ENCODE measurements at regions not wholly inside any gene's neighbourhood (a gene's known extent, or its start where the extent isn't known, plus 50 kb on each side); places are given as distances from the start of the nearest gene placed in this dataset.
"Not testable (repeated sequence)": the region's sequence is repeated elsewhere in the genome, so short reads cannot be mapped to it uniquely, and the experiment has no call there.

- no peaks in the 10 kb centered on the region for H3K4me1 ChIP-seq (ENCODE audit: insufficient read depth, low read length)
- H3K36me3 ChIP-seq (ENCODE audit: insufficient read depth, low read length), result no peaks in the 10 kb centered on the region
- no peaks in the 10 kb centered on the region for H3K27me3 ChIP-seq (ENCODE audit: insufficient read depth, low read length, poor library complexity, severe bottlenecking)
- peaks cover 0 to 15% (median 10%) of the 10 kb centered on the region in 5 donors for H3K9me3 Mint-ChIP-seq
- no peak overlapping the region for H3K4me3 ChIP-seq (ENCODE audit: low read length)
- ChIA-PET CTCF (no interaction called here), POLR2A (no interaction called here)
- H3K4me1 Mint-ChIP-seq, result no peaks in the 10 kb centered on the region
- DNase-seq, result no peak
- H3K27ac ChIP-seq (ENCODE audit: low read depth, low read length), result no peak overlapping the region
- H3K9me3 ChIP-seq (ENCODE audit: low read length), result no peaks in the 10 kb centered on the region
- no peak overlapping the region for H3K4me3 Mint-ChIP-seq
- H3K36me3 Mint-ChIP-seq, result no peaks in the 10 kb centered on the region
- H3K27me3 Mint-ChIP-seq, result no peaks in the 10 kb centered on the region
- no peak overlapping the region for H3K27ac Mint-ChIP-seq
These were observed 192.3 kb upstream of the BCHE start for GRCh38 chr3:166029507-166029906.

DNA sequence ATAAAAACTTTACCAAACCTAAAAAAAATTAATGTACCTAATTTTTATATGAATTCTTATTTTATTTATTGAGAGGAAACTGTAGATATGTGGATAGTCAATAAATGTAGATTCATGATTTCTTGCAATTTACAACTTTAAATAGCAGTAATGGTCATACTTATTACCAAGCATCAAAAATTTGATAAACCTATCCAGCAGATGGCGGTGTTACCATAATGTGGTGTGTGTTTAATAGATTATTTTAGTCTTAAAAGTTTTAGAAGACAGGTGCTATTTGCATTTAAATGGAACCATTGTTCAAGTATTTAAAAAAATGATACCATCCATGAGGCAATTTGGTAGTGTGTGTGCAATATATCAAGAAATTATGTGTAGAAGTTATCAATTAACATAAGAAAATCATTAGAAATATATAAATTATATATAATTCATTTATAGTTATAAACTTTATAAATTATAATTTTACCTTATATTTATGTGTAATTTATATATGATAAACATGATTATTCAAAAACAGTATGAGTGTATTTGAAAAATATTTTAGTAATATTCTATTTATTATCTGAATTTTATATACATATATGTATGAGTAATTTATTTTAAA, 176.0 kb upstream of the BCHE start:
- H3K9me3 Mint-ChIP-seq, result peaks cover 0 to 16% (median 6%) of the 10 kb centered on the region in 5 donors
- H3K27me3 ChIP-seq (ENCODE audit: insufficient read depth, low read length, poor library complexity, severe bottlenecking), result no peaks in the 10 kb centered on the region
- no peaks in the 10 kb centered on the region for H3K36me3 ChIP-seq (ENCODE audit: insufficient read depth, low read length)
- no peaks in the 10 kb centered on the region for H3K4me1 Mint-ChIP-seq
- H3K4me1 ChIP-seq (ENCODE audit: insufficient read depth, low read length), result no peaks in the 10 kb centered on the region
- no peak overlapping the region for H3K27ac ChIP-seq (ENCODE audit: low read depth, low read length)
- H3K36me3 Mint-ChIP-seq, result no peaks in the 10 kb centered on the region
- ChIA-PET CTCF (no interaction called here), POLR2A (no interaction called here)
- H3K4me3 ChIP-seq (ENCODE audit: low read length), result no peak overlapping the region
- H3K27ac Mint-ChIP-seq, result no peak overlapping the region
- no peaks in the 10 kb centered on the region for H3K27me3 Mint-ChIP-seq
- H3K4me3 Mint-ChIP-seq, result no peak overlapping the region
- DNase-seq, result no peak
- H3K9me3 ChIP-seq (ENCODE audit: low read length), result no peaks in the 10 kb centered on the region

DNA sequence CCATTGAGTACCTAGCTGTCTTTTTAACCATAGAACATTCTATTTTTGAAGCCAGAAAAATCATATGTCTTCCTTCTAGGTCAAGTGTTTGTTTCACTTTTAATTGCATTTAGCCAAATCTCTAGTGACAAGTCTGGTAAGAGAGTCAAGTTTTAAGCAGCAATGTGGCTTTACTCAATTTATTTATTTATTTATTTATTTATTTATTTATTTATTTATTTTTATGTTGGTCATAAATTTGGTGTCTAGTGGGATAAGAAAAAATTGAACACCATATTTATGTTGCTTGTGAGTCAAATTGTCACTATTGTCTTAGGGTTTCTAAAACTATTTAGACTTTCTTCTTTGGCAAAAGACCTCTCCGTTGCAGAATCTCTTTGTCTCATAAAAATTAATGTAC, 174.5 kb upstream of the BCHE start:
- Histone ChIP-seq H3K27me3 (ENCODE audit: insufficient read depth, low read length, poor library complexity, severe bottlenecking) (no peaks in the 10 kb centered on the region), H3K27ac (ENCODE audit: low read depth, low read length) (no peak overlapping the region), H3K4me3 (ENCODE audit: low read length) (no peak overlapping the region), H3K4me1 (ENCODE audit: insufficient read depth, low read length) (no peaks in the 10 kb centered on the region), H3K36me3 (ENCODE audit: insufficient read depth, low read length) (no peaks in the 10 kb centered on the region), H3K9me3 (ENCODE audit: low read length) (no peaks in the 10 kb centered on the region)
- Mint-ChIP-seq H3K4me3 (no peak overlapping the region), H3K9me3 (peaks cover 4 to 13% (median 6%) of the 10 kb centered on the region in 5 donors), H3K27me3 (no peaks in the 10 kb centered on the region), H3K36me3 (no peaks in the 10 kb centered on the region), H3K4me1 (no peaks in the 10 kb centered on the region), H3K27ac (no peak overlapping the region)
- ChIA-PET CTCF (no interaction called here), POLR2A (no interaction called here)
- no peak for DNase-seq

DNA sequence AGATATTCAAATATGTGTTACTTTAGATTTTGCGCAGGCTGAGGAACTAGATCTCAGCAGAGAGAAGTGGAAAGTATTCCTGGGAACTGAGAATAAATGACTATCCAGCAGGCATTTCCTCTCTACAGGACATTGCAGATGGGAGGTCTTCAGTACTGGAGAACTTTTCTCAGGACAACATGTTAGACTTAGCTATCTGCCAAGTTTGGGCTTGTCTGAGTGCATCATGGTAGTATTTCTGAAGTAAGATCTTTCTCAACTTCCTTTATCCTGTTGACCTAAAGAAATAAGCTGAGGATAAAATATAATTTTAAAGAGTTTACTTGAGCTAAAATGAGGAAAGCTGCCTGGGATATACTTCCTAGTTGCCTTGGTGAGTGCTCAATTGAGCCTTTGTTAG, 167.9 kb upstream of the BCHE start:
- peaks cover 2 to 18% (median 11%) of the 10 kb centered on the region in 5 donors for H3K9me3 Mint-ChIP-seq
- Histone ChIP-seq H3K27me3 (ENCODE audit: insufficient read depth, low read length, poor library complexity, severe bottlenecking) (no peaks in the 10 kb centered on the region), H3K36me3 (ENCODE audit: insufficient read depth, low read length) (no peaks in the 10 kb centered on the region), H3K27ac (ENCODE audit: low read depth, low read length) (no peak overlapping the region), H3K9me3 (ENCODE audit: low read length) (no peaks in the 10 kb centered on the region), H3K4me1 (ENCODE audit: insufficient read depth, low read length) (no peaks in the 10 kb centered on the region), H3K4me3 (ENCODE audit: low read length) (no peak overlapping the region)
- no peak overlapping the region for H3K27ac Mint-ChIP-seq
- no peaks in the 10 kb centered on the region for H3K36me3 Mint-ChIP-seq
- no peaks in the 10 kb centered on the region for H3K27me3 Mint-ChIP-seq
- H3K4me3 Mint-ChIP-seq, result no peak overlapping the region
- DNase-seq, result no peak
- ChIA-PET CTCF (no interaction called here), POLR2A (no interaction called here)
- H3K4me1 Mint-ChIP-seq, result no peaks in the 10 kb centered on the region

DNA sequence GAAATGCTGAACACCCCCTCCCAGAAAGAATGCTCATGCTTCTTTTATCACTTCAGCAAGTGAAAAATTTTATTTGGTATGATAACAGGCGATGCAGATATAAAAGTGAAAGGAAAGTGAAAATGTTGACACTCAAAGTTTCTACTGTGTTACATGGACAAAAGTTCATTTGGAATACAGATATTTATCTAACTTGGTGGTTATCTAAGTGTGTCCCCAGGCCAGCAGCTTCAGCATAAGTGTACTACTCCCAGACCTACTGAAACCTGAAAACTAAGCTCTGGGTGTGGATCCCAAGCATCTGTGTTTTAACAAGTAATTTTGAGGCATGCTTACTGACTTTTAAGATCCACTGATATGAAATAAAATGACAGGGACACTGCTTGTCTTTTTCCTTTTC, 157.1 kb upstream of the BCHE start:
- no peaks in the 10 kb centered on the region for H3K27me3 ChIP-seq (ENCODE audit: insufficient read depth, low read length, poor library complexity, severe bottlenecking)
- Mint-ChIP-seq H3K4me3 (no peak overlapping the region), H3K9me3 (peaks cover 0 to 15% (median 3%) of the 10 kb centered on the region in 5 donors), H3K27ac (no peak overlapping the region), H3K36me3 (no peaks in the 10 kb centered on the region), H3K4me1 (no peaks in the 10 kb centered on the region), H3K27me3 (no peaks in the 10 kb centered on the region)
- POLR2A ChIA-PET, result no interaction called here
- no peak overlapping the region for H3K4me3 ChIP-seq (ENCODE audit: low read length)
- H3K4me1 ChIP-seq (ENCODE audit: insufficient read depth, low read length), result no peaks in the 10 kb centered on the region
- no peak for DNase-seq
- H3K36me3 ChIP-seq (ENCODE audit: insufficient read depth, low read length), result no peaks in the 10 kb centered on the region
- H3K9me3 ChIP-seq (ENCODE audit: low read length), result no peaks in the 10 kb centered on the region
- CTCF ChIA-PET, result no interaction called here
- no peak overlapping the region for H3K27ac ChIP-seq (ENCODE audit: low read depth, low read length)

GRCh38 chr3:165984589-165984988, 147.4 kb upstream of the BCHE start:
- Histone ChIP-seq H3K27ac (ENCODE audit: low read depth, low read length) (no peak overlapping the region), H3K9me3 (ENCODE audit: low read length) (no peaks in the 10 kb centered on the region), H3K4me3 (ENCODE audit: low read length) (no peak overlapping the region), H3K27me3 (ENCODE audit: insufficient read depth, low read length, poor library complexity, severe bottlenecking) (no peaks in the 10 kb centered on the region), H3K36me3 (ENCODE audit: insufficient read depth, low read length) (no peaks in the 10 kb centered on the region), H3K4me1 (ENCODE audit: insufficient read depth, low read length) (no peaks in the 10 kb centered on the region)
- Mint-ChIP-seq H3K36me3 (no peaks in the 10 kb centered on the region), H3K4me1 (no peaks in the 10 kb centered on the region), H3K9me3 (peaks cover 0 to 10% (median 2%) of the 10 kb centered on the region in 5 donors), H3K27me3 (no peaks in the 10 kb centered on the region), H3K4me3 (no peak overlapping the region), H3K27ac (no peak overlapping the region)
- POLR2A ChIA-PET, result no interaction called here
- CTCF ChIA-PET, result no interaction called here
- no peak for DNase-seq

- Mint-ChIP-seq H3K4me1 (no peaks in the 10 kb centered on the region), H3K27ac (no peak overlapping the region), H3K27me3 (no peaks in the 10 kb centered on the region), H3K36me3 (no peaks in the 10 kb centered on the region), H3K9me3 (peaks cover 4 to 11% (median 6%) of the 10 kb centered on the region in 5 donors), H3K4me3 (no peak overlapping the region)
- Histone ChIP-seq H3K4me1 (ENCODE audit: insufficient read depth, low read length) (no peaks in the 10 kb centered on the region), H3K27ac (ENCODE audit: low read depth, low read length) (no peak overlapping the region), H3K9me3 (ENCODE audit: low read length) (no peaks in the 10 kb centered on the region), H3K36me3 (ENCODE audit: insufficient read depth, low read length) (no peaks in the 10 kb centered on the region), H3K27me3 (ENCODE audit: insufficient read depth, low read length, poor library complexity, severe bottlenecking) (no peaks in the 10 kb centered on the region), H3K4me3 (ENCODE audit: low read length) (no peak overlapping the region)
- ChIA-PET CTCF (no interaction called here), POLR2A (no interaction called here)
- no peak for DNase-seq
These were observed 146.1 kb upstream of the BCHE start for GRCh38 chr3:165983284-165983683.

- no peaks in the 10 kb centered on the region for H3K27me3 Mint-ChIP-seq
- no peaks in the 10 kb centered on the region for H3K36me3 Mint-ChIP-seq
- ChIA-PET POLR2A (no interaction called here), CTCF (no interaction called here)
- Histone ChIP-seq H3K4me3 (ENCODE audit: low read length) (no peak overlapping the region), H3K9me3 (ENCODE audit: low read length) (no peaks in the 10 kb centered on the region), H3K27ac (ENCODE audit: low read depth, low read length) (no peak overlapping the region), H3K27me3 (ENCODE audit: insufficient read depth, low read length, poor library complexity, severe bottlenecking) (no peaks in the 10 kb centered on the region), H3K36me3 (ENCODE audit: insufficient read depth, low read length) (no peaks in the 10 kb centered on the region), H3K4me1 (ENCODE audit: insufficient read depth, low read length) (no peaks in the 10 kb centered on the region)
- H3K4me1 Mint-ChIP-seq, result no peaks in the 10 kb centered on the region
- peaks cover 3 to 24% (median 5%) of the 10 kb centered on the region in 5 donors for H3K9me3 Mint-ChIP-seq
- no peak overlapping the region for H3K27ac Mint-ChIP-seq
- no peak overlapping the region for H3K4me3 Mint-ChIP-seq
- no peak for DNase-seq
These were observed 144.1 kb upstream of the BCHE start for GRCh38 chr3:165981318-165981717.

DNA sequence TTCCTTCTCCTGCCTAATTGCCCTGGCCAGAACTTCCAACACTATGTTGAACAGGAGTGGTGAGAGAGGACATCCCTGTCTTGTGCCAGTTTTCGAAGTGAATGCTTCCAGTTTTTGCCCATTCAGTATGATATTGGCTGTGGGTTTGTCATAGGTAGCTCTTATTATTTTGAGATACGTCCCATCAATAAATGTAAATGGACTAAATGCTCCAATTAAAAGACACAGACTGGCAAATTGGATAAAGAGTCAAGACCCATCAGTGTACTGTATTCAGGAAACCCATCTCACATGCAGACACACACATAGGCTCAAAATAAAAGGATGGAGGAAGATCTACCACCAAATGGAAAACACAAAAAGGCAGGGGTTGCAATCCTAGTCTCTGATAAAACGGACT, 123.6 kb upstream of the BCHE start:
- H3K4me3 ChIP-seq (ENCODE audit: low read length); H3K9me3 ChIP-seq (ENCODE audit: low read length); H3K27ac Mint-ChIP-seq; CTCF ChIA-PET; H3K27me3 Mint-ChIP-seq; H3K4me1 Mint-ChIP-seq; H3K4me3 Mint-ChIP-seq; DNase-seq; H3K4me1 ChIP-seq (ENCODE audit: insufficient read depth, low read length); H3K27me3 ChIP-seq (ENCODE audit: insufficient read depth, low read length, poor library complexity, severe bottlenecking); H3K27ac ChIP-seq (ENCODE audit: low read depth, low read length); H3K36me3 ChIP-seq (ENCODE audit: insufficient read depth, low read length); POLR2A ChIA-PET; H3K36me3 Mint-ChIP-seq: not testable (repeated sequence)
- peaks cover 5 to 19% (median 7%) of the 10 kb centered on the region in 5 donors for H3K9me3 Mint-ChIP-seq

Measured in CD8-positive, alpha-beta memory T cell (primary cell).